Stomach (tissue), 8 donors: ENCODE measurements at regions not wholly inside any gene's neighbourhood (a gene's known extent, or its start where the extent isn't known, plus 50 kb on each side); places are given as distances from the start of the nearest gene placed in this dataset.
"Not testable (repeated sequence)": the region's sequence is repeated elsewhere in the genome, so short reads cannot be mapped to it uniquely, and the experiment has no call there.

Experiments
- DNase-seq, 2 donors: peaks; one replicate each; pipeline versions ENCODE4 v3.0.0 to v3.0.0-alpha.2; 2013 to 2019
- H3K27ac ChIP-seq, 5 donors: fragments of 200-600 bp in 4 of 5; sonication (generic) in 4 of 5; one replicate each; pipeline ENCODE4 v1.5.1; 2013 to 2019; ENCODE audit warnings: mild to moderate bottlenecking in 1 of 5, moderate library complexity in 1 of 5
- H3K27me3 ChIP-seq, 3 donors: fragments of 200-600 bp; sonication (generic); one replicate each; pipeline ENCODE4 v1.5.1; 2017 to 2019; ENCODE audit warnings: mixed run types in 1 of 3
- H3K36me3 ChIP-seq, 4 donors: fragments of 200-600 bp; sonication (generic); 1 replicate in 3 of 4; 2 replicates in 1 of 4; pipeline ENCODE4 v1.5.1; 2016 to 2019
- H3K4me1 ChIP-seq, 4 donors: fragments of 200-600 bp; sonication (generic); one replicate each; pipeline ENCODE4 v1.5.1; 2016 to 2019
- H3K4me3 ChIP-seq, 4 donors: fragments of 200-600 bp; sonication (generic) in 3 of 4; one replicate each; pipeline ENCODE4 v1.5.1; 2016 to 2019; ENCODE audit warnings: mild to moderate bottlenecking in 1 of 4
- H3K9me3 ChIP-seq, 4 donors: fragments of 200-600 bp; sonication (generic); one replicate each; pipeline ENCODE4 v1.5.1; 2016 to 2019
- EP300 ChIP-seq: sonication (generic); formaldehyde crosslinking; IDR thresholded peaks from one replicate; pipeline ENCODE4 v1.6.1; 2017; ENCODE audit warnings: antibody characterized with exemption
- POLR2A ChIP-seq, 4 donors: fragments of 450-650 bp; IDR thresholded peaks; one replicate each; pipeline ENCODE4 v1.6.1; 2016; ENCODE audit warnings: antibody characterized with exemption in 4 of 4, control low read depth in 2 of 4, mild to moderate bottlenecking in 1 of 4, moderate library complexity in 1 of 4
- POLR2AphosphoS5 ChIP-seq, 3 donors: sonication (generic); formaldehyde crosslinking; IDR thresholded peaks; one replicate each; pipeline ENCODE4 v1.6.1; 2016; ENCODE audit warnings: antibody characterized with exemption in 3 of 3
- WGBS, 5 donors: extraction: QIAGEN DNeasy Blood & Tissue Kit in 3 of 5; methylation state at CpG; one replicate each; pipeline versions ENCODE4 v1.1.5 to v1.1.7; 2013 to 2018; 5-methylcytosine and 5-hydroxymethylcytosine counted together
- intact Hi-C: fragments of 100-400 bp; cut with DNase I; formaldehyde crosslinking; loops from one replicate; pipeline ENCODE4 v1.15.1; 2023; ENCODE audit warnings: low total_unique reads
- TF ChIP-seq, protein P1 (sequence below), 7 experiments: fragments of 450-650 bp in 4 of 7; fragments of 200-600 bp in 3 of 7; sonication (generic) in 3 of 7; IDR thresholded peaks; one replicate each; pipeline ENCODE4 v1.5.1; 2016 to 2019; ENCODE audit warnings: antibody characterized with exemption in 7 of 7, control low read depth in 2 of 7, mild to moderate bottlenecking in 1 of 7
- donor health status: healthy with polysubstance abuse.
- donor health status: Bipolar disorder and iron deficiency.
- donor health status: healthy.

DNA sequence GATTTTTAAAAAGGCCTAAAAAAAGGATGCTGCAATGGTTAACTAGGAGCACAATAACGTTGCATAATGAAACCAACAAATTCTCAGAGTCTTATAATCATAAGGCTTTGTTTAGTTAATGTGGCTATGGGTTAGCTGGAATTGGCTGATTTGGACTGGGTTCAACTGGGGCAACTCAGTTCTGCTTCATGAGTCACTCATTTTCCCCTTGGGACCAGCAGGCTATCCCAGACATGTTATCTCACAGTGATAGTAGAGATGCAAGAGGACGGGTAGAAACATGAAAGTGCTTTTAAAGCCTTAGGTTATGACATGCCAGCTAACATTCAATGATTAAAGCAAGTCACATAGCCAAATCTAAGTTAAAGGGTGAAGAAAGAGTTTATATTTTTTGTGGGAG is 189.2 kb upstream of the GK2 start:
- Histone ChIP-seq H3K36me3 (no peaks in the 10 kb centered on the region), H3K4me3 (no peak overlapping the region), H3K4me1 (peaks cover 0 to 25% (median 13%) of the 10 kb centered on the region in 4 donors), H3K27me3 (no peaks in the 10 kb centered on the region), H3K9me3 (no peaks in the 10 kb centered on the region), H3K27ac (no peak overlapping the region)
- intact Hi-C loops: no loop called here
- DNase-seq: no peak
- TF ChIP-seq POLR2A (IDR thresholded peaks at IDR 0.05) (no peak), EP300 (no peak), POLR2AphosphoS5 (IDR thresholded peaks at IDR 0.05) (no peak)
- TF ChIP-seq, protein P1, sequence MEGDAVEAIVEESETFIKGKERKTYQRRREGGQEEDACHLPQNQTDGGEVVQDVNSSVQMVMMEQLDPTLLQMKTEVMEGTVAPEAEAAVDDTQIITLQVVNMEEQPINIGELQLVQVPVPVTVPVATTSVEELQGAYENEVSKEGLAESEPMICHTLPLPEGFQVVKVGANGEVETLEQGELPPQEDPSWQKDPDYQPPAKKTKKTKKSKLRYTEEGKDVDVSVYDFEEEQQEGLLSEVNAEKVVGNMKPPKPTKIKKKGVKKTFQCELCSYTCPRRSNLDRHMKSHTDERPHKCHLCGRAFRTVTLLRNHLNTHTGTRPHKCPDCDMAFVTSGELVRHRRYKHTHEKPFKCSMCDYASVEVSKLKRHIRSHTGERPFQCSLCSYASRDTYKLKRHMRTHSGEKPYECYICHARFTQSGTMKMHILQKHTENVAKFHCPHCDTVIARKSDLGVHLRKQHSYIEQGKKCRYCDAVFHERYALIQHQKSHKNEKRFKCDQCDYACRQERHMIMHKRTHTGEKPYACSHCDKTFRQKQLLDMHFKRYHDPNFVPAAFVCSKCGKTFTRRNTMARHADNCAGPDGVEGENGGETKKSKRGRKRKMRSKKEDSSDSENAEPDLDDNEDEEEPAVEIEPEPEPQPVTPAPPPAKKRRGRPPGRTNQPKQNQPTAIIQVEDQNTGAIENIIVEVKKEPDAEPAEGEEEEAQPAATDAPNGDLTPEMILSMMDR (IDR thresholded peaks at IDR 0.05): no peak
- 15 to 41% (median 26%) methylated on average over 2 of the region's 2 CpGs for WGBS, 5 donors

DNA sequence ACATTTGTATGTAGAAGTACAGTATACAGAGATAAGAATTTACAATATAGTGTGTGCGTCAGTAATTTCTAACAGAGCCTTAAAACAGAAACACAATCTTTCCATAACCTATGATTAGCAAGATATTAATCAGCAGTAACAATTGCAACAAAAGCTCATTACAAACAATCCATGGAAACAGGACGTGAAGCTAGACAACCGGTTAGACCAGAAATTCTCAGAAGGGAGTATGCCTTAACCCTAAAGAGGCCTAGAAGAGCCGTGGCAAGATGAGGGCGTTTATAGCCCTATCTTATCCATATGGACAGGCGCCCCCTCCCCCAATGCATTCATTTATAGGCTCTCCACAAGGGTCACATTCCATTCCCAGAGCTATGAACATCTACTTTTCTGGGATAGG is 184.2 kb upstream of the GK2 start:
- WGBS, 5 donors: 29 to 59% (median 37%) methylated on average over 5 to 6 of the region's 6 CpGs
- H3K27me3 ChIP-seq, intact Hi-C loops, H3K4me3 ChIP-seq, H3K36me3 ChIP-seq, H3K9me3 ChIP-seq, DNase-seq, H3K27ac ChIP-seq: not testable (repeated sequence)
- peaks cover 0 to 25% (median 10%) of the 10 kb centered on the region in 4 donors for H3K4me1 ChIP-seq

DNA sequence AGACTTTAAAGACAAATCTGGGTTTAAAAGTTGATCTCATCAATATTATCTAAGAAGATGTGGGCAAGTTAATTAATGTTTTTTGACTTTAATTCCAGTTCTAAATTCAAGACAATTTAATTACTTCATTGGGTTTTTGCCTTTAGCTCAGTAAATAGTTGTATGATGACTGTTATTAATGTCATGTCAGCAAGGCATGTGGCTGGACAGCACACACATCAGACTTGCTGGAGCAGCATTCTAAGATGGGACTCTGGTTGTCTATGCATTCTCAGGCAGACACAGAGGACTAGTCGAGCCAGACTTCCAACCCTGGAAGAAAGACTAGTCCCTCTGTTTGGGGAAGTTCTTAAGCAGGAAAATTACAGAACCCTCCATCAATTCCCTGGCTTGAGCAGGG is 180.7 kb upstream of the GK2 start:
- TF ChIP-seq EP300: no peak
- TF ChIP-seq, protein P1 (IDR thresholded peaks at IDR 0.05): no peak
- no peak for TF ChIP-seq POLR2AphosphoS5 (IDR thresholded peaks at IDR 0.05)
- no peak for TF ChIP-seq POLR2A (IDR thresholded peaks at IDR 0.05)
- intact Hi-C loops: no loop called here
- WGBS, 5 donors: 40 to 80% (median 69%) methylated on average over 1 of the region's 1 CpG
- DNase-seq: no peak
- Histone ChIP-seq H3K36me3 (no peaks in the 10 kb centered on the region), H3K27me3 (no peaks in the 10 kb centered on the region), H3K4me3 (no peak overlapping the region), H3K4me1 (peaks cover 0 to 29% (median 10%) of the 10 kb centered on the region in 4 donors), H3K27ac (no peak overlapping the region), H3K9me3 (no peaks in the 10 kb centered on the region)

DNA sequence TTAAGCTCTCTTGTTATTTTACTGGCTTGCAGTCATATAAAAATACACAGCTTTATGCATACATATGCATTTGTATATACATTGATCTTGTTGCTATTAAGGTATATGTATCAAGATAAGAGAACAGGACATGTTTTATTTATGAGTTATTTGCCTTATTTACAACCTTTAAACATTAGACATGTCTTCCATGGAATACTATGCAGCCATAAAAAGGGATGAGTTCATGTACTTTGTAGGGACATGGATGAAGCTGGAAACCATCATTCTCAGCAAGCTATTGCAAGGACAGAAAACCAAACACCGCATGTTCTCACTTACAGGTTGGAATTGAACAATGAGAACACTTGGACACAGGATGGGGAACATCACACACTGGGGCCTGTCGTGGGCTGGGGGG is 179.2 kb upstream of the GK2 start:
- peaks cover 0 to 29% (median 10%) of the 10 kb centered on the region in 4 donors for H3K4me1 ChIP-seq
- H3K27ac ChIP-seq, H3K9me3 ChIP-seq, intact Hi-C loops, H3K27me3 ChIP-seq, H3K36me3 ChIP-seq, DNase-seq, H3K4me3 ChIP-seq: not testable (repeated sequence)
- 92 to 100% (median 96%) methylated on average over 2 of the region's 2 CpGs for WGBS, 5 donors

- Histone ChIP-seq H3K9me3 (no peaks in the 10 kb centered on the region), H3K27ac (peak overlapping the region in 1 of 5 donors; percentile 60), H3K27me3 (no peaks in the 10 kb centered on the region), H3K4me3 (no peak overlapping the region), H3K4me1 (peaks cover 0 to 20% (median 4%) of the 10 kb centered on the region in 4 donors), H3K36me3 (no peaks in the 10 kb centered on the region)
- 78 to 93% (median 88%) methylated on average over 3 of the region's 3 CpGs for WGBS, 5 donors
- intact Hi-C loops: no loop called here
- TF ChIP-seq EP300: no peak
- no peak for TF ChIP-seq POLR2A (IDR thresholded peaks at IDR 0.05)
- TF ChIP-seq POLR2AphosphoS5 (IDR thresholded peaks at IDR 0.05): no peak
- TF ChIP-seq, protein P1 (IDR thresholded peaks at IDR 0.05): no peak
- no peak for DNase-seq
Observed at GRCh38 chr4:79585834-79586233, 177.8 kb upstream of the GK2 start.
